IPS DF 19.7 (cell line): ENCODE measurements at regions not wholly inside any gene's neighbourhood (a gene's known extent, or its start where the extent isn't known, plus 50 kb on each side); places are given as distances from the start of the nearest gene placed in this dataset.
A peak's percentile ranks its signal among the peaks of the same experiment; 100 is the strongest.

Source experiments
- DNase-seq: peaks from one replicate; pipeline ENCODE4 v3.0.0-alpha.2; 2013; ENCODE audit warnings: low read depth, low spot score

GRCh38 chr13:107392205-107392604, 823.1 kb downstream of the LIG4 start:
- no peak for DNase-seq

GRCh38 chr13:107387525-107387924, 819.6 kb upstream of the ARGLU1 start:
- DNase-seq: no peak

DNA sequence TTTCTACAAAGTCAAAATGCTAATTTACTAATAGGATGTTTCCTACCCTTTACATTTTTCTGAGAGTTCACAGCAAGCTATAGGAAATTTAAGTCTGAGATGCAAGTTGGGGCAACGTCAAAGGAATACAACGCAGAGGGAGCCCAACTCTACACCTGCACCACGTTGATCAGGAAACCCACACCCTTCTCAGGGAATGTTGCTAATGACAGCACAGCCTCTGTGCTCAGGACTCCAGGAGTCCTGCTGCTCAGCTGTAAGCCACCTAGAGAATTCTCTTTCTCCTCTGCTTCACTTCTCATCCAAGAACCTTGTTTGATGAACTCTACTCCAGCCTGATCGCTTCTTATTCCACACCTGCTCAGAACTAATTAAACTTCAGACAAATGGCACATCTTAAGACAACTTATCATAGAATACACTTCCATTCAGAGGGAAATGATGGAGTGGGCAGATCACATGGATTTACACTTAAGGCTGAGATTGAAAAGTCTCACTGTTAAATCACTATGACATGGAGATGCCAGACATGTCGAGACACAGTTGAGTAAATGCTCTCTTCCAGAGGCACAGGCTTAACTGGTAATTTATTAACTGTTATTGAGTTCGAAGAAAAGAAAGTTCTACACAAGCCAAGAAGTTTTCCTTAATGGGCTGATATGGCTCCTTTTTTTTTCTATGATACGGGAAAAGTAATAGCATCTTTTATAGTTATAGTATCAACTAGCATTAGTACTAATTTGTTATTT, 811.6 kb upstream of the ARGLU1 start:
- no peak for DNase-seq

DNA sequence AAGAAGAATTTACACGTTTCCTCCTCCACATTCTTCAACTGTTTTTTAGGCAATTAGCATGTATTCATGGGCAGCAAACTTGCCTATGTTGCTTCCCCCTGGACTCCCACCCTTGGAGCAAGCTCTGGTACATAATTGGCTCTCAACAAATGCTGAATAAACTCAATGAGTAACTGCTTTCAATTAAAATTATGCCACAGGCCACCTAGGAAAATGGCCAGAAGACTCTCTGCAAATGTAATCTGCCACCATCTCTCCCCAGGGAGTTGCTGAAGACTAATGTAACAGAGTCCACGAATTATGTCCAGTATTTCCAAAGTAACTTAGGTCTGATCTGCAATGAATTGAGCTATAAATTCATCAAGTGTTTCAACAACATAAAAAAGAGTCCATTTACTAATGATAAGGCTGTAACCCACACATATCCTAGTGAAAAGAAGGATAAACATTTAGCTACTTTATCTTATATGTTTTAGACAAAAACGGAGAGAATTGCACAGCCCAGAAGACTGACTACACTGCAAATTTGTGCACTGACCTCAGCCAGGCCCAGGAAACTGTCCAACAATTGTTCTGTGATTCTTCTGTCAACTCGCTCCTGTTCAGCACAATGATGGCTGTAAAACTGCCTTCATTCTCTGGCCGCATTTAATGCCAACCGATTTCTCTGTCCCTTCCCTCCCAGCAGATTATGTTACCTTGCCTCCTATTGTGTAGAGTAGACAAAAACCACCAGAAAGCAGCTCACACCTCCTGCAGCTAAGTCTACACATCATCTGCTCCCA, 808.6 kb upstream of the ARGLU1 start:
- no peak for DNase-seq

DNA sequence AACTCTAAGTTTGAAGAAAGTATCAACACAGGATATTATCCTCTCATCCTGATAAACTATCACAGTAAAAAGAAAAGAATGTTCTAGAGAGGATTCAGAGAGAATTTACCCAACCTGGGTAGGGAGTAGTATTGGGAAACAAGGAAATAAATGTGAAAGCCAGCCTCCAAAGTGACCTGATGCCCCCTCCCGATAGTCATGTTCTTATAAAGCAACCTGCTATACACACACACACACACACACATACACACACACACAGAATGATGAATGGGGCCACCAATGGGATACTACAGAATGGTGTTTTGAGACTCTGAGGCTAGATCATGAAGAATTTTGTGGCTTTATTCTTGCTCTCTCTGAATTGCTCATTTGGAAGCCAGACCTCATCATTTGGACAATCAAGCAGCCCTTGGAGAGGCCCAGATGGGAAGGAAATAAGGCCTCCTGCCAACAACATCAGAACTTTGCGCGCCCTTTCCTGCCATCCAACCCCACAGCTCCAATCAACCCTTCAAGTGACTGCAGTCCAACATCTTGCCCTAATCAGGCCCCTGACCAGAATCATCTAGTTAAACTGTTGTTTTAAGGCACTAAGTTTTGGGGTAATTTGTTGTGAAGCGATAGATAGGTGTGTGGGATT, 807.9 kb upstream of the ARGLU1 start:
- no peak for DNase-seq

DNA sequence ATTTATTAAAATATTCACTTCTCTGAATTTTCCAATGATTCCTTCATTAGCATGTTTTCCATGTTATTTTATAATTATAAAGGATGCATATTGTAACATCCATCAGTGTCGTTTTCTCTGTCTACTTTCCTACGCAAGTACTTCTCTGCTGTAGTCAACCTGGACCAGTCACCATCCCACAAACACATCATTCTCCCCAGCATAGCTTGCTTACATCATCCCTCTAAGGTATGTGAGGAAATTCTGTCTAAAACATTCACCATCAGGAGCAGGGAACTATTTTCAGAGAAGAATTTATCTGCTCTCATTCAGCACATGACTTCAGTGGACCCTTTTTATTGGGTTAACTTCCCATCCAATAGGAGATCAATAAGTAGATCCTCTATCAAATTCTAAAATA, 806.1 kb upstream of the ARGLU1 start:
- no peak for DNase-seq

DNA sequence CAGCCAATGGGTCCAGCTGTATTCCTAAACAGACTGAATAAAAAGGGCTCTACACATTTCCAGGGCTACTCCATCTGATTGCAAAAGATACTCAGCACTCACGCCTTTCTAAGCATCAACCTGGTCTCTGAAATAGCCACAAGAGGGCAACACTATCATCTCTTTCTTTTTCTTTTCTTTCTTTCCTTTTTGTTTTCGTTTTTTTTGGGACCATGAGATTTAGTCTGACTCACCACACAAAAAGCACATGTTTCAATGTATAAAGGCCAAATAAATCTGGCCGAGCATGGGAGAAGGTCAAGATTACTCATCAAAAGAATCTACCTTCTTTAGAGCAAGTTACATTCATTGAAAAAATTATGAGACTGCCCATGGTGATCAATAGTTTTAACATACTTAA, 805.6 kb upstream of the ARGLU1 start:
- no peak for DNase-seq

- DNase-seq: no peak
Measured at GRCh38 chr13:107370015-107370785, 802.3 kb upstream of the ARGLU1 start.

GRCh38 chr13:107367258-107367657, 799.3 kb upstream of the ARGLU1 start:
- no peak for DNase-seq

GRCh38 chr13:107365466-107366215, 797.7 kb upstream of the ARGLU1 start:
- no peak for DNase-seq

DNA sequence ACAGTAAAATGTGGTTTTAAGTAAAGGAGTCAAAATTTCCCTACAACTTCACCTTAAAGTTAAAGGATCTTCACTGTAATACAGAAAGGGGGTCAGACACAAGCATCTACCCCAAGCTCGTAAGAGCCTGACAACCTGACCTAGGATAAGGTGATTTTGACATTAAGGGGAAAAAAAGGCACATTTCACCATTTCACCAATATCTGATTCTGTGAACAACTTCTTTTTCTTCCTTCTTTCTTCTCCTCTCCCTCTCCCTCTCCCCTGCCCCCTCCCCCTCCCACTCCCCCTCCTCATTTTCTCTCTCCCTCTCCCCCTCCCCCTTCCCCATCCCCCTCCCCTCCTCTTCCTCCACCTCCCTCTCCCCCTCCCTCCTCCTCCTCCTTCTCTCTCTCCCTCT, 796.7 kb upstream of the ARGLU1 start:
- no peak for DNase-seq

- DNase-seq: no peak
Measured at GRCh38 chr13:107361666-107362065, 793.7 kb upstream of the ARGLU1 start.

- no peak for DNase-seq
Measured at GRCh38 chr13:107360010-107360409, 792.1 kb upstream of the ARGLU1 start.

GRCh38 chr13:107358866-107359265, 790.9 kb upstream of the ARGLU1 start:
- no peak for DNase-seq

DNA sequence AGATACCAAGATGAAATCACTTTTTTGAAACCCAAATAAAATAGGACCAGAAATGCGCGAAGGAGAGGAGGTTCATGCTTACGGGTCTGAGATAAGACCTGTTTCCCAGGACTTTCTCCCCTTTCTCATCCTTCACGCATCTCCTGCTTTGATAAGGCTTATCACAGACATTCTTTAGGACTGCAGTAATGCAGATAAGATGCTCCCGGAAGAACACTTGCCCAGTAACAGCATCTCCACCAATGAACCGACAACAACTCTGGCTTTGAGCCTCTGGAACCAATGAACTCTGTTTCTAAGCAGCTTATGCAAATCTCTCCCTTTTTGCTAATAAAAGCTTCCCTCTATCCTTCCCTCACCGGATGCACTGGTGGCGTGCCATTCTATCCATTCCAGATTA, 783.4 kb upstream of the ARGLU1 start:
- peak; percentile 48 for DNase-seq

DNA sequence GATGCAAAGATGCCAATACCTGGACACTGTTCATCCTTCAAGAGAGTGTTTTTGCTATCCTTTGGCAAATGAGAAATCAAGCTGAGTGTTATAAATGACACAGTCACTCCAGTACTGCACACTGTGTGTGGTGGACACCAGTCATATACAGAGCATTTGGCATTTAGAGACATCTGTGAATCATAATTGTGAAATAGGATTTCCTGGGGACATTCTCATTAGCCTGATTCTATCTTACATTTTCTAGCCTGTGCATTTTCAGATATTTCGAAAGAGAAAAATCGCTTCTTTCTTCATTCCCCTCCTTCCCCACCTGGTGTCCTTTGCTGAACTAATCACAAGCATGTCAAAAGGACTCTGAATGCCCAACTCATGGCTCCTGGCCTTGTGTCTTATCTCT, 781.0 kb upstream of the ARGLU1 start:
- no peak for DNase-seq

DNA sequence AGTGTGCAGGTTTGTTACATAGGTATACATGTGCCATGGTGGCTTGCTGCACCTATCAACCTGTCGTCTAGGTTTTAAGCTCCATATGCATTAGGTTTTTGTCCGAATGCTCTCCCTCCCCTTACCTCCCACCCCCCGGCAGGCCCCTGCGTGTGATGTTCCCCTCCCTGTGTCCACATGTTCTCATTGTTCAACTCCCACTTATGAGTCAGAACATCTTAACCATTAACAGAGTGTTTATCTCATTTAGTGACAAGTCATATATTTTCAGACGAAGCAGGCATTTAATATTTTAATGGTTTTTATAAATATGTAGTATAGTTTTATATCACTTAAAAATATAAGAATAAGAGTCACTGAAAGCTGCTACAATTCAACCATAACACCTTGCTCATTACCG, 780.5 kb upstream of the ARGLU1 start:
- no peak for DNase-seq

DNA sequence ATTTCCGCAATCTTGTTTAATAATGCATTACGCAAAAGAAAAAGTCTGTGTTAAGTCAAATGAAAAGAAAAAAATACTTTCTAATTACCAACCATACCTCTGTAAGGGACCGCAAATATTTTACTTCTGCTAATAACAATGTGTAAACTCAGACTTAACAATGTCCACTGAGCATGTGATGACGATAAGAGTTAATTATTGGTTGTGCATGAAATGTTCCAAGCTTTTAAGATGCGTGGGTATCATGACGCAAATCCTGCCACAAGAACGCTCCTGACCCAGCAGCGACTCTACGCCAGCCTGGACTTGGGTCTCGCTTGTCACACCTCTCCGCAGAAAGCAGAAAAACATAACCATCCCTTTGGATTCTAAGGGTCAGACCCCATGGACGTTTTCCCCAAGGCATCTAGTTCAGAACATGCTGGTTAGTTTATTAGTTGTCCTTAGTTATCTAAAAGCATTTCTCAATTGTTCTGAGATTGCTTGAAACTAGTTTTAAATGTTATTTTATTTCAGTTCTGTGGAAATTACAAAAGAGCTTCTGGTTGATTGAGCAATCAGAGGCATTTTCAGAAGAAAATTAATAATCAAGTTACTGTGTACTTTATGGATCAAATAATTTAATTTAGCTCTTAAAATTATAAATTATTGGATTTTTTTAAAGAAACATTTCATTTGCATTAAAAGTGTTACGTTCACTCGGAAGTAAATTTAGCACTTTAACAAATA, 779.9 kb upstream of the ARGLU1 start:
- no peak for DNase-seq

GRCh38 chr13:107342747-107343146, 774.8 kb upstream of the ARGLU1 start:
- DNase-seq: no peak

DNA sequence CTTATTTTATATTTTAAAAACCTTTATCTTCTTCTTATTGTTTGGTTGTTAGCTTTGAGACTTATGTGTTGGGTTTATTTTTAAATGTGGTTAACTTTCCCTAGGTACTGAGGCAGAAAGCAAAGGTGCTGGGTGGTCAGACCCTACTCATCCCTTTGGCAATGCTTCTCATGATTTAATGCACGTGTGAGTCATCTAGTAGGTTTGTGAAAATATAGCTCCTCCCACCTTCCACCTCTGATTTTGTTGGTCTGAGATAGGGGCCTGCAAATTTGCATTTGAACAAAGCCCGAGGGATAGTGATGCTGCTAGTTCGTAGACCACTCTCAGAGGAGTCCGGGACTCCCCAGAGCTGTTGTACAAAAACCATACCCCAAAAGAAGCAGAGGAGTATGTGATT, 771.3 kb upstream of the ARGLU1 start:
- no peak for DNase-seq

- no peak for DNase-seq
Measured at GRCh38 chr13:107332188-107332587, 764.3 kb upstream of the ARGLU1 start.
